CD4-positive, alpha-beta T cell treated with Interleukin-17A for 1 hour (primary cell): ENCODE measurements at regions not wholly inside any gene's neighbourhood (a gene's known extent, or its start where the extent isn't known, plus 50 kb on each side); places are given as distances from the start of the nearest gene placed in this dataset.

ENCODE experiments used
- DNase-seq: peaks from one replicate; pipeline ENCODE4 v3.0.0-alpha.2; 2020

DNA sequence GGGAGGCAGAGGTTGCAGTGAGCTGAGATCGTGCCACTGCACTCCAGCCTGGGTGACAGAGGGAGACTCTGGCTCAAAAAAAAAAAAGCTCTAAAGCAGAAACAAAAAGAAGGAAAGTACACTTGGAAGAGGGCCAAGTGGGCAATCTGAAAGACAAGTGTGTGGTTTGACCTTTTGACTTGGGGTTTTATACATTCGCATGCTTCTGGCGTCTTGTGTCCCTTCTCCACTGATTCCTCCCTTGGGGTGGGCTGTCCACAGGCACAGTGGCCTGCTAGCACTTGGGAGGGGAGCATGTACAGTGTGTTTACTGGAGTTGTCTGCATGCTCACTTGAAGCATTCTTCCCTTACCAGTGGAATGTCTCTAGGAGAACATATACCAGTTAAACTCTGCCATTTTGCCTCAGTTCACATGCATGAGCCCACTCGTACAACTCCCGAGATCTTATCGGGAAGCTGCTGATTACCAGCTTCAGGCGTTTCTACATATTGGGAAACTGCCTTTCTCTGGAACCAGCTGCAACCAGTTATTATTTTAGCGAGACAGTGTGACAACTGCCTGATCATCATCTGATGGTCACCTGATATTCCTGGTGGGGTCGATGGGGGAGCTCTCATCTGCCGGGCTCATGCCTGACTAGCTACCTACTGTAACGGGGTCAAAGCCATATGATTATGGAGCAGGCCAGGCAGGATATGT, 113.5 kb upstream of the ZNF678 start:
- DNase-seq, result no peak

DNA sequence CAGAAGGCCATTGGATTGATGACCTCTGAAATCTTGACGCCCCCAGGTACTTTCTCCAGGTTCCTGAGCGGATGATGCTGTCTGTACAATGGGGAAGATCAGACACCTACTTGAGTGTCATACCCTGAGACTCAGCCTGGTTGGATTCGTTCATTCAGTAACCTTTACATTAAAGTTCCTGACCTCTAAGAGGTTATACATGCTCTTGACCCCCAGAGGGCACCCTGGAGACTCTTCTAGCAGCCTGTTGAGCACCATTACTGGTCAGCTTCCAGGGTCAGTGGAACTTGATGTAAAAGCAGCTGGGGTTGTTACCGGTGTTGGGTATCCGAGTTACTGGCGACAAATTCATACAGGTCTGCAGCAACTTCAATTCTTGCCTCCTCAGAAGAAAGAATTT, 114.3 kb upstream of the ZNF678 start:
- DNase-seq, result peak; percentile 20

DNA sequence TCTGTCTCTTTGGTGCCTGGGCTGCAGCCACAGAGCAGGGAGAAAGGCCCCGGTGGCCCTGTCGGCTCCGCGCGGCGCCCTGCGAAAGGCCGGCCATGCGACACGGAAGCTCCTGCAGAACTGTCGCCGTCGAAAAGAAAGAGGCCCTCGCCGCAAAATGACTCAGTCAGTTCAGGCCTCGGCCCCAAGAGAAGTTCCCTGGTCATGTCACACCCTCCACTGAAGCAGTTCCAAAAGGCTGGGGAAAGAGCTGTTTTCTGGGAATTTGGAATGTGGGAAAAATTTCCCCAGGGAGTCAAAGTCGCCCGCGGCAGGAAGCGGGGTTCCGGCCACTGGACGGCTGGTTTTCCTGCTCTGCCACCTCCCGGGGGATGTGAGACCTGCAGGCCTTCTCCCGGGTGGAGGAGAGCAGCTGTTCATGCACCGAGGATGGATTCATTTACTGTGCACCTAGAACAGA, 115.8 kb upstream of the ZNF678 start:
- DNase-seq, result no peak

DNA sequence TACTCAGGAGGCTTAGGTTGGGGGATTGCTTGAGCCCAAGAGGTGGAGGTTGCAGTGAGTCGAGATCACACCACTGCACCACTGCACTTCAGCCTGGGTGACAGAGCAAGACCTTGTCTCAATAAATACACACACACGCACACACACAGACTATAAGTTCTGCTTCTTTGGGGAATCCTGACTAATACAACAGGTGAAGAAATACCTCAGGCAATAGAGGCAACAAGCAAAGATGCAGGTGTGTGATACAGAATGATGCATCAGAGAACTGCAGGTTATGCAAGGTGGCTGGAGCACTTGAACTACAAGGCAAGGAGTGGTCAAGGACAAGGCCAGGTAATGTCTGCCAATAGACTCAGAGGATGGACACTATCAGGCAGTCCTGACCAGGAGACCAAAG, 117.6 kb upstream of the ZNF678 start:
- DNase-seq, result no peak

DNA sequence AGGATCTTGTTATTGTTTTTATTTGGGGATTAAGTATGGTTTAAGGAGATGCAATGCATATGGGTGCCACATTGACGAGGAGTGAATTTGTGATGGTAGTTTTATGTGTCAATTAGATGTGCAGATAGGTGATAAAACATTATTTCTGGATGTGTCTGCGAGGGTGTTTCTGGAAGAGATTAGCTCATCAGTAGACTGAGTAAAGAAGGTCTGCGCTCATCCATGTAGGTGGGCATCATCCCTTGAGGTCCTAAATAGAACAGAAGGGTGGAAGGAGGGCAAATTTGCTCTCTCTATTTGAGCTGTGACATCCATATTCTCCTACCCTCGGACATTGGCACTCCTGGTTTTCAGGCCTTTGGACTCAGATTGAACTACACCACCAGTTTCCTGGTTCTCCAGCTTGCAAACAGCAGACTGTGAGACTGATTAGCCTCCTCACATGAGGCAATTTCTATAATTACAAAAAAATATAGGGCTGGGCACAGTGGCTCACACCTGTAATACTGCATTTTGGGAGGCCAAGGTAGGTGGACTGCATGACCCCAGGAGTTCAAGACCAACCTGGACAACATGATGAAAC, 118.2 kb upstream of the ZNF678 start:
- no peak for DNase-seq

DNA sequence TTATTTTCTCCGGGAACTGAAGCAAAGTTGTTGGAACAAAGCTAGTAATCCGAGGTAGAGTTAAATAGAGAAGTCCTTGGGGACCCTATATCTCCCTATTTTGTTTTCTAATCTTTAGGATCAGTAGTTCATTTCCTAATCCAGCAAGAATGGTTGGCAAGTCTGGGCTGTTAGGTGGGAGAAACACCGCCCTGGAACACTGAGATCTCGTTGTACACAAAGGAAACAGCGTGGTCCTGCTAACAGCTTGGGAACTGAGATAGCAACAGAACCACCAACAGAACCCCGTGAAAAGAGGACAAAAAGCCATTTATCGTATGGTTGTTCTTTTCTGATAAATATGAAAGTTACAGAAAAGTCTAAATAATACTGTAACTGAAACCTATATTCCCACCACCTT, 121.9 kb upstream of the CDC42BPA start:
- no peak for DNase-seq

DNA sequence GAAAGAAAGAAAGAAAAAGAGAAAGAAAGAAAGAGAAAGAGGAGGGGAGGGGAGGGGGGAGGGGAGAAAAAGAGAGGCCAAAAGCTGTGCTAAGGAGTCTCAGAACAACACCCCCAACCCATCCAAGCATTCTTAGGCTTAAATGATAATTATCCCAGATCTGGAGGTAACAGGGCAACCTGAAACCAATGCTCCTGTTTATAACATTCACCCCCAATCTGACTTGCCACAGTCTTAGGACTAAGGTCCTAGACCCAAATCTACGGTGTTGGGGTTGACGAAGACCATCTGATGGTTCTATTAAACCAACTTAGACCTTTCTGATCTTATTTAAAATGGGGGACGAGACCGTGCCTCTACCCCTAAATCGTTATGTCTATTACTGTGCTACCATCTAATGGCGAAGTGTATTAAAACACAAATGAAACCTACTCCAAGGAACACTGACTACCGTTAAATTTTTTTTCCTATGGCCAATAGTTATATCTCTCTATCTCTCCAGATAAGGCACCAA, 119.3 kb upstream of the CDC42BPA start:
- peak; percentile 7 for DNase-seq

DNA sequence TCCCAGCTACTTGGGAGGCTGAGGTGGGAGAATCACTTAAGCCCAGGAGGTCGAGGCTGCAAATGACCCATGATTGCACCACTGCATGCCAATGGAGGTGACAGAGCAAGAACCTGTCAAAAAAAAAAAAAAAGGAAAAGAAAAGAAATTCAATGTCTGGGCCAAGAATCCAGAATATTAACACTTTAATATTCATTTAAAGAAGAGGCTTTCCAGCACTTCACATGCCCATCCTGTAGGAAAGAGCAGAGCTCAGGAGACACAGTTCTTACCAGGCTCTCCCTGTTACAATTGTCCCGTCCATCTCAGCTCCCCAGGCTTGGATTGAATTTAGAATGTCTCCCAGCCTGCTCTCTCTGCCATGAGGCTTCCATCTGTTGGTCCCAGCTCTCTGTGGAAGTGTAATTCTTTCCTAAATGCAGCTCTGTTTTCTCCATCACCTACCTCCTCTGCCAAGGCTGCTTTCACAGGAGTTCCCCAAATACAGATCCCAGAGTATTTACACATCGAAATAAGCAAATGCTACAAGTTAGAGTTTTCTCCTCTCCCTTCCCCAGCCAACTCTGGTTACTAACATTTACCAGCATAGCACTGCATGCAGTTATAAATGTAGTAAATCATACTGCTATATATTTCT, 116.6 kb upstream of the CDC42BPA start:
- no peak for DNase-seq

DNA sequence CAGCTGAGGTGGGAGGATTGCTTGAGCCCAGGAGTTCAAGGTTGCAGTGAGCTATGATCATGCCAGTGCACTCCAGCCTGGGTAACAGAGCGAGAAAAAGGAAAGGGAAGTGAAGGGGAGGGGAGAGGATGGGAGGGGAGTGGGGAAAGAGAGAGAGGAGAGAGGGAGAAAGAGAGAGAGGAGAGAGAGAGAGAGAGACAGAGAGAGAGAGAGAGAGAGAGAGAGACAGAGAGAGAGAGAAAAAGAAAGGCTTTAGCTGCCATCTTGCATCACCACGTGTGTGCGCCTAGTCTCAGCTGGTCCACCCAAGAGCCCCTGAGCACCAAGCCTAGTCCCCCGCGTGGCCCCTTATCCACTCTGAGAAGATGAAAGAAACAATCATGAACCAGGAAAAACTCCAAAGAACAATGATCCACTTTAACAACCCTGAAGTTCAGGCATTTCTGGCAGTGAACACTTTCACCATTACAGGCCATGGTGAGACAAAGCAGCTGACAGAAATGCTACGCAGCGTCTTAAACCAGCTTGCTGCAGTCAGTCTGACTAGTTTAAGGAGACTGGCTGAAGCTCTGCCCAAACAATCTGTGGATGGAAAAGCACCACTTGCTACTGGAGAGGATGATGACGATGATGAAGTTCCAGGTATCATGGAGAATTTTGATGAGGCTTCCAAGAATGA, 115.5 kb upstream of the CDC42BPA start:
- no peak for DNase-seq

DNA sequence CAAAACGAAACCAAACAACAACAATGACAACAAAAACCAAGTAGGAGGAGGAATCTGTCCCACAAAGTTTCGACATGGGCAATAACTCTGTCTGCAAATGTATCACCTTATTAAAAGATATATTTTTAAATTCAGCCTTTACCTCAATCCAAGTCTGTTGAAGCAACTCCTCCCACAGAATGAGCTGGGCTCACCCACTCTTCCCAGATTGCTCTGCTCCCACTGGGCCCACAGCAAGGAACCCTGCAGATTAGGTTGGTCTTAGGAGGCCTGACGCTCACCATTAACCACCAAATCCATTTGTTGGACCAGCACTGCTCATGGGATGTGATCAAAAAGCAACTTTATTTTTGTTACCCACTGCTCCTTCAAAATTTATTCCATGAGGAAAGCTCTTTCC, 114.7 kb upstream of the CDC42BPA start:
- DNase-seq, result no peak

DNA sequence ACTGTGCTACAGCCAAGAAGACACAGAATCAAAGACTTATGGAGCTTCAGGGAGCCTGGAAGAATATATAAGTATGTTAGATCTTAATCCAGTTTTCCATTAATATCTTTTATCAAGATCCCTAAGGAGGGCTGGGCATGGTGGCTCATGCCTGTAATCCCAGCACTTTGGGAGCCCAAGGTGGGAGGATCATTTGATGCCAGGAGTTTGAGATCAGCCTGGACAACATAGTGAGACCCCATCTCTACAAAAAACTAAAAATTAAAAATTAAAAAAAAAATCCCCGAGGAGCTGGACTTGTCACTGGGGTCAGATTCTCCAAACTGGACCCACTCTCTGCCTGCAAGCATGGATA, 113.9 kb upstream of the CDC42BPA start:
- DNase-seq, result no peak

DNA sequence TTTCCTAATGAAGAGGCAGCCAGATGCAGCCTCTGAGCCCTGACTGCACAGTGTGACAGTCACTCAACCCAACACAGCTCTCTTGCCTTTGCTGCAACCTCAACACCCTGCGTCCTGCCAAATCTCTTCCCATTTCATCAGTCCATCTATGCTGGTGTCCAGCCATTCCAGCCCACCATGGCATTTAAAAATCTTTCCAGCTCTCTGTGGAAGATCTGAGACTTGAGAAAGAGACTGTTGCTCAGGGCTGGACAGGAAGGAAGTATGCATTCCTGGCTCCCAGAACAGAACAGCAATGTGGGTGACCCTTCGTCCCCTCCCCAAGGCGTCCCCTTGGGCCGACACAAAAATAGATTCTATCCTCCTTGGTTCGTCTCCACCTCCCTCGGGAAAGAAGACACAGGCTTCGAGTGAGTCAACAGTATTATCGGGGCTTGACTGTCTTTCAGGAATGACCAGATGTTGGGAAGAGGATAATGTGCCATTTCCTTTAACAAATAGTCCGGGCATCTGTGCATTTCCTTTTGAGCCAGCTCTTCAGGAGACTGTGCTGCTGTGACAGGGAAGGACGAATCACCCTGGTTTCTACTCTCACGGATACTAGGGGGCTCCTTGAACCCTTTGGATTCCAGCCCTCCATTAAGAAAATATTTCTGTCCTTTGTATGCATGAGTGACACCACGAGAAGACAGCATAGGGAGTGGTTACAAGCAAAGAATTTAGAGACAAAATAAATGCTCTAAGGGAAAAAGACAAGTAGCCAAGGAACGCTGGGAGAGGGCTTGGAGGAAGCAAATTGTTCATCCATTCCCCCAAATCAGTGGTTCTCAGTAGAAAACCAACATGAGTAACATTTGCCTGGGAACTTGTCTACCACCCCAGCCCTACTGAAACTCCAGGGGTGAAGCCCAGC, 111.4 kb upstream of the CDC42BPA start:
- no peak for DNase-seq

DNA sequence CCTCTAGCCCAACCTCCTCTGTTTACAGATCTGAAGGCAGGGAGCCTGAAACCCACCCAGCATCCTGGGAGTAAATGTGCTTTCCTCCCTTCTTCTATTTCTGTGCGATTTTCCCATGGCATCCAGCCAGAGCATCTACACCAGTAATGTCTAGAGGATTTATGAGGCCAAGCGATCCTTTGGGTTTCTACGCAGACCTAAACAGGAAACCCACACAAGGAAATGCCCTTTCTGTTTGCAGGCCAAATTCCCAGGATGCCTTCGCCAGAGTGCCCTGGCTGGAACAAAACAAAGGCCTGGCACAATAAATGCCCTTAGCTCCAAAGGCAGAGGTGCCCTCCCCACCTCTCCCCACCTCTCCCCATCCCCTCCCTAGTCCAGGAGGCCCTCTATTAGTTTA, 110.5 kb upstream of the CDC42BPA start:
- no peak for DNase-seq

DNA sequence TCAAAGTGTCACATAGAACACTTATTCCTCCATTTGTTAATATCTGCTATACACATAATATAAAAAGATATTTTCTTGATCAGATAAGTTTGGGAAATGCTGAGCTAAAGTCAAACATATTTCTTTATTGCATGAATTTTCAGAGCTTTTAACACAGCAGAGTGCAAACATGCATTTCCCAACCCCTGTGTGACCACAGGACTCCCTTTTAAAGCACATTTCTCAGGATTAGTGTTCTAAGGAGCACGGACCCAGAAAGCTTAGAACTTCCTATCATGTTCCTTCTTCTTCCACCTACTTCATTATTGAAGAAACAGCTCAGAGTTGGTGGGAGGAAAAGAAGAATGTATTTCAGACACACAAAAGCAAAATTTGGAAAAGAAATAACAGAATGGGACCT, 109.1 kb upstream of the CDC42BPA start:
- DNase-seq, result no peak

DNA sequence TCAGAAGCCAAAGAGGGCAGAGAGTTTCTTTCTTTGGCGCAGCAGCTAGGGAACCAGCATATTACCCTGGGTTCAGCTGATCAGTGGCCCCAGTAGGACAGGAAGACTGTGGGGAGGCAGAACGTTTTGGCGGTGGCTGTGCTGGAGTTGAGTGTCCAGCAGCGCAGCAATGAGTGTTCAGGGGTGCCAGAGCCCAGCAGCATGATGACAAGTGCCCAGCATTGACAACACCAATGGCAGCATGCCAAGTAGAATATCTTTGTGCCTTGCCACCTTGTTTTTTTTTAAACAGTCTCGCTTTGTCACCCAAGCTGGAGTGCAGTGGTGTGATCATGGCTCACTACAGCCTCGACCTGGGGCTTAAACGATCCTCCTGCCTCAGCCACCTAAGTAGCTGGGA, 106.7 kb upstream of the CDC42BPA start:
- no peak for DNase-seq

DNA sequence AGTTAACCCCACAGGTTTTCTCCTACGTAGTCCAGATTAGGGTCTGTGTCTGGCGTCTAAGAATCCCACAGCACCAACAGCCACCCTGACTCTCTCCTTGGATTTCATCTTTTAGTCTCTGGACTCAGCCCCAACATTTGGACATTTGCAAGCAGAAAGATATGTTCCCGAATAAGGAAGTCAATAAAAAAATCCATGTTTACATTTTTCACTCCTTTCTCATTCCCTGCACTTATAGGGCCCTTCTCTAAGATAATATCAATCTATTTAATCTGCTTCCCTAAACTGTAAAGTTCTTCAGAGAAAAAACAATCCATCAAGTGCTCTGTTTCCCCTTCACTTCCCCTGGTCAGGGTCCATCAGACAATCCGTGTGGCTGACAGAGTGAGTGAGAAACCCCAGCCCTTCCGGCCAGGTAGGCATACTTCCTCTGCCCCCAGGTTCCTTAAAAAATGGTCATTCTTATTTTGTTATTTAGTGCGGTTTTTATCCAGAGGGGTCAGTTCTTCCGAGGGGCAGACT, 105.9 kb upstream of the CDC42BPA start:
- no peak for DNase-seq

DNA sequence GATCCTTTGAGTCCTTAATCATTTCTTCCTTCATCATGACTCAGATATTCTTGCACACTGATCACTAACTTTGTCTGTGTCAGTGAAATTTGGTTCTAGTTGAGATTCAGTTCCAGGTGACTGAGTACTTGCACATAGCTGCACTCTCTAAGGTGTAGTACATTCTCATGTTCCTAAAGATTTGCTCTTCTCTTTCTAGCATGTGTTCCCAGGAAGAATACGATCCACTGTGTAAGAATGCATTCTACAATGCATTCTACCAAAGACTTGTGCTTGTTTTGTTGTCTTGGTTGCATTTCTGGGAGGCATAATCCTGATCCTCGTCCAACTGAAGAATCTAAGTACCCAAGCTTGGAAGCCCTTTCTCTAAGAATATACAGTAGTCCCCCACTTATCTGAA, 104.3 kb upstream of the CDC42BPA start:
- DNase-seq, result no peak

DNA sequence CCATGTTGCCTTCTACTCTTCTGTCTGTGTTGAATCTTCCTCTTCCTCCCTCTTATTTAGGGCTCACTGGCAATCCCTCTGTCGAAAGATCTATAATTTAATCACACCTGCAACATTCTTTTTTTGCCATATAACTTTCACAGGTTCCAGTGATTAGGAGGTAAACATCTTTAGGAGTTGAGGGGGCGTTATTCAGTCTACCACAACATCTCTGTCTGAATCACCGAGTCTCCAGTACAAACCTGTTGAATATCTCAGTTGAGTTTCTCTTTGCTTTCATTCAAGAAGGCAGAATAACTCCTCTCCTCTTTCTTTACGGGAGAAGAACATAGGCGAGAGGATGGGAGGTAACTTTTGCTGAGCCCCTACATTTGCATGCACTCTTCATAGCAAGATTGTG, 101.9 kb upstream of the CDC42BPA start:
- no peak for DNase-seq

DNA sequence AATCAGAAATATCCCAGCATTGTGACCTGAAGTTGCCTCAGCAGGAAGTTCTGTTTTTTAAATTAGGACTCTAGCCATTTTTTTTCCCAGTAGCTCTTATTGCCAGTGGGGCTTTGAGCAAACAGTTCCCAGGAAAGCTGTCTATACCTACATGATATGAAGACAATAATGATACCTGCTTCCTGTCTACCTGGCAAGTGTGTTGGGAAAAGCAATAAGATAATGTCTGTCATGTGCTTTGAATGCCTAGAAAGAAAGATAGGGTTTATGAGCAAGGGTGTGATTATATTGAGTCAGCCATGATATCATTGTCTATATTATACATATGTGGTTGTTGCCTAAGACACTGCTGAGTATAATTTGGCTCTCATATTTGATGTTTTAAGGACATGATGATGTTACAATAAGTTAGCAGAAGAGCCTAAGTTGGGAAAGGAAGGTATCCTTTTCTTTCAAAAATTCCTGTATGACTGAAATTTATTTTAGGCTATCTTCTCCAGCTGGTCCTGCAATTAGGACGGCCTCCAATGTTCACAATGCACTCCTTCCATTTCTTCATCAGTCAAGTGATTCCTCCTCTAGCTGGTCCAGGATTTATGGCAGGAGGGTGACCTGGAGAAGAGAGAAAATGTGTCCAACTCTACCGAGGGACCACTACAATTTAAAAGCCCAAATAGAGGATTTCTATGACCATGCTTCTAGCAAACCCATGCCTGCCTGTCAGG, 99.6 kb upstream of the CDC42BPA start:
- DNase-seq, result no peak

DNA sequence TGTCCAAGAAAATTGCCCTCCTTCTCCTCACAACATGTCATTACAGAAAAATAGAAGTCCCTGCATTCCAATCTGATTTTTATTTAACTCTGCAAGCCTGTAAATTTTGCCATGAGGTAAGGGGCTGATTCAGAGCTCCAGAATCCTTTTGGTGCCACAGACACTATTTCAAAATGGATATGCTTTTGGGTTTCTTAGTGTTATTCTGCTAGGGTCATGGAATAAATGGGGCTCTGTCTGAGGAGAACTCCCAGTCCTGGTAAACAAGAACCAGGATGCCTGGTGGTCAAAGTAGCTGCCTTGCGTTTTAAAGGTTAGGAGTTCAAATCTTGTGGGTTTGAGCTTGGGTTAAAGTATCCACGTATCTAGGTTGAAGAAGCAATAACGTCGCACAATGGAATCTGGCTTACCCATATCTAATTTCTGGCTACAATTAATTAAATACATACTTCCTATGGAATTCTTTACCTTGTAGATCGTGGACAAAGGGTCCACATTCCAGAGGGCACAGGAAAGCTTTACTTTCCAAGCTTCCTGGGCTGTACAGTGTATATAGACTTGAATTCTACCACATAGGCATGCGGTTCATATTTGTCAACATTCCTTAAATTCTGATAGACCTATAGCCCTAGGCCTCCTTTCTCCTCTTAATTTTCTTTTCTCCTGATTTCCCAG, 98.0 kb upstream of the CDC42BPA start:
- no peak for DNase-seq

DNA sequence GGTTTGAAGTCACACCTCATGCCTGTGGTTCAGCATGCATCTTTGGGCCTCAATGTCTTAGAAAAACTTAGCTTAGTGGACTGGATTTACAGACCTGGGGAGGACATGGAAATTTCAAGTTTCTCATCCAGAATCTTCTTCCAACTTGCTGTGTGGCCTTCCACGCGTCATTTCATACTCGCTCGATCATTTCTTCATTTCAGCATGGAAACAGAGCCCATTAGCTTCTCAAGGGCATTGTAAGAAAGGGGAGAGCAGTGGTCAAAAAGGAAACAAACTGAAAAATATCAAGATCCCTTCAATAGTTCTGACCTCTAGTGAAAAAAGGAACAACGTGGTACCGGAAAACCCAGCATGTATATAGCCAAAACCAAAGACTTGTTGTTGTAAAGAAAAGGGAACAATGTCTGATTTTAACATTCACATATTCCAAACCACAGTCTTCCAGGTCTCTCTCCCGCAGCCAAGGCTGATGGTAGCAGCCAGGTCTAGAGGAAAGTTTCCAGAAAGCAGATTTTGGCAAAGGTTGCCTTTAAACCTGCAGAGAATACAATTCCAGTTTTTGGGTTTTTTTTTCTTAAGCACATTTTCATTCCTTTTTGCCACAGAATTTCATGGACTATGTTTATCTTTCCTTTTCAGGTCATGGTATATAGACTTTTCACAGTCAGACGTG, 97.0 kb upstream of the CDC42BPA start:
- DNase-seq, result no peak
